ENCODE measurements at regions not wholly inside any gene's neighbourhood (a gene's known extent, or its start where the extent isn't known, plus 50 kb on each side); places are given as distances from the start of the nearest gene placed in this dataset.

- CTCF ChIA-PET (ENCODE audit: unreplicated experiment): no interaction called here
- intact Hi-C loops (cut with micrococcal nuclease; ENCODE audit: unreplicated experiment): no loop called here
Observed at GRCh38 chr18:40929399-40929798, 1025.6 kb upstream of the PIK3C3 start.

DNA sequence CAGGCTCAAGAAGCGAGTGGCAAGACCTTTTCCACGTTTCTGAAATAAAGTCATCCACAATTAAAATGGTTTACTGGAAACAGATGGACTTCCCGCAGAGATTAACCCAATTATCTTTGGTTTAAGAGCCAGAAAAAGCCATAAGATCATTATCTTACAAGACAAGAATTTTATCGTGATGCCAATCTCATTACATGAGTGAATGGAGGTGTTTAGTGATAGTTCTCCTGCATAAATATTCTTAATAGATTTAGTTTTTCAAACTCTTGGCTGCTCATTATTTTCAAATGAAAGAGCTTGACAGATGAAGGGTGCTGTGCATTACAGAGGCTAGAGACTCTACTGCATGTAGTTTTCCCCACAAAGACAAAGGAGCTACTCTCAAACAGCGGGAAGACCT, 1028.4 kb upstream of the PIK3C3 start:
- no peaks in the 10 kb centered on the region for H3K4me1 ChIP-seq (ENCODE audit: insufficient read depth, low read length, poor library complexity, severe bottlenecking)
- H3K9me2 ChIP-seq (ENCODE audit: insufficient read depth, low read length): no peaks in the 10 kb centered on the region
- no peaks in the 10 kb centered on the region for H3K36me3 ChIP-seq (ENCODE audit: insufficient read depth, low read length)
- H4K20me1 ChIP-seq (ENCODE audit: insufficient read depth, low read length): no peaks in the 10 kb centered on the region
- H2AFZ ChIP-seq (ENCODE audit: low read length): no peak overlapping the region
- no peak for DNase-seq (ENCODE audit: low spot score)
- no peak for TF ChIP-seq EZH2phosphoT487 (IDR thresholded peaks at IDR 0.05; ENCODE audit: borderline replicate concordance, low read depth, low read length)
- no peak for TF ChIP-seq CTCF (conservative IDR thresholded peaks at IDR 0.05; ENCODE audit: low read length)
- no peaks in the 10 kb centered on the region for H3K9me3 ChIP-seq (ENCODE audit: low read length)
- no TSS peak for BruUV-seq (replicated peaks)
- no peak overlapping the region for H3K4me2 ChIP-seq (ENCODE audit: low read length)
- no peak overlapping the region for H3K27ac ChIP-seq (ENCODE audit: low read depth, low read length, poor library complexity, severe bottlenecking)
- no peak overlapping the region for H3K4me3 ChIP-seq (ENCODE audit: low read depth, low read length, poor library complexity, severe bottlenecking)
- ChIA-PET POLR2A (no interaction called here), CTCF (ENCODE audit: unreplicated experiment) (no interaction called here)
- H3K79me2 ChIP-seq (ENCODE audit: insufficient read depth, low read depth, low read length): no peaks in the 10 kb centered on the region
- intact Hi-C loops (cut with micrococcal nuclease; ENCODE audit: unreplicated experiment): no loop called here

More at GRCh38 chr18:40929399-40929798, 1025.6 kb upstream of the PIK3C3 start:
- Histone ChIP-seq H3K4me3 (ENCODE audit: low read depth, low read length, poor library complexity, severe bottlenecking) (no peak overlapping the region), H3K27ac (ENCODE audit: low read depth, low read length, poor library complexity, severe bottlenecking) (no peak overlapping the region), H3K4me1 (ENCODE audit: insufficient read depth, low read length, poor library complexity, severe bottlenecking) (no peaks in the 10 kb centered on the region), H3K9me3 (ENCODE audit: low read length) (no peaks in the 10 kb centered on the region), H3K4me2 (ENCODE audit: low read length) (no peak overlapping the region), H2AFZ (ENCODE audit: low read length) (no peak overlapping the region), H3K79me2 (ENCODE audit: insufficient read depth, low read depth, low read length) (no peaks in the 10 kb centered on the region), H3K9me2 (ENCODE audit: insufficient read depth, low read length) (no peaks in the 10 kb centered on the region), H3K36me3 (ENCODE audit: insufficient read depth, low read length) (no peaks in the 10 kb centered on the region), H4K20me1 (ENCODE audit: insufficient read depth, low read length) (no peaks in the 10 kb centered on the region)
- TF ChIP-seq CTCF (conservative IDR thresholded peaks at IDR 0.05; ENCODE audit: low read length) (no peak), EZH2phosphoT487 (IDR thresholded peaks at IDR 0.05; ENCODE audit: borderline replicate concordance, low read depth, low read length) (no peak)
- BruUV-seq (replicated peaks): no TSS peak
- no peak for DNase-seq (ENCODE audit: low spot score)
- POLR2A ChIA-PET: no interaction called here

- H4K20me1 ChIP-seq (ENCODE audit: insufficient read depth, low read length): no peaks in the 10 kb centered on the region
- no TSS peak for BruUV-seq (replicated peaks)
- no peak overlapping the region for H3K27ac ChIP-seq (ENCODE audit: low read depth, low read length, poor library complexity, severe bottlenecking)
- H3K9me3 ChIP-seq (ENCODE audit: low read length): no peaks in the 10 kb centered on the region
- H3K36me3 ChIP-seq (ENCODE audit: insufficient read depth, low read length): no peaks in the 10 kb centered on the region
- no peaks in the 10 kb centered on the region for H3K4me1 ChIP-seq (ENCODE audit: insufficient read depth, low read length, poor library complexity, severe bottlenecking)
- TF ChIP-seq EZH2phosphoT487 (IDR thresholded peaks at IDR 0.05; ENCODE audit: borderline replicate concordance, low read depth, low read length) (no peak), CTCF (conservative IDR thresholded peaks at IDR 0.05; ENCODE audit: low read length) (no peak)
- H3K79me2 ChIP-seq (ENCODE audit: insufficient read depth, low read depth, low read length): no peaks in the 10 kb centered on the region
- POLR2A ChIA-PET: no interaction called here
- no peak overlapping the region for H2AFZ ChIP-seq (ENCODE audit: low read length)
- no peaks in the 10 kb centered on the region for H3K9me2 ChIP-seq (ENCODE audit: insufficient read depth, low read length)
- H3K4me2 ChIP-seq (ENCODE audit: low read length): no peak overlapping the region
- H3K4me3 ChIP-seq (ENCODE audit: low read depth, low read length, poor library complexity, severe bottlenecking): no peak overlapping the region
- CTCF ChIA-PET (ENCODE audit: unreplicated experiment): no interaction called here
- intact Hi-C loops (cut with micrococcal nuclease; ENCODE audit: unreplicated experiment): no loop called here
- DNase-seq (ENCODE audit: low spot score): no peak
Observed at GRCh38 chr18:40925071-40925541, 1029.9 kb upstream of the PIK3C3 start.
